NAMALWA (cell line): ENCODE measurements at regions not wholly inside any gene's neighbourhood (a gene's known extent, or its start where the extent isn't known, plus 50 kb on each side); places are given as distances from the start of the nearest gene placed in this dataset.
"Not testable (repeated sequence)": the region's sequence is repeated elsewhere in the genome, so short reads cannot be mapped to it uniquely, and the experiment has no call there.

Experiments used
- DNase-seq: peaks from one replicate; pipeline ENCODE4 v3.0.0-alpha.2; 2015; ENCODE audit warnings: low spot score

GRCh38 chr4:175033162-175033561, 115.0 kb downstream of the ADAM29 start:
- no peak for DNase-seq

- DNase-seq: no peak
Observed at GRCh38 chr4:175034007-175034406, 115.8 kb downstream of the ADAM29 start.

GRCh38 chr4:175034986-175035705, 117.0 kb downstream of the ADAM29 start:
- no peak for DNase-seq

GRCh38 chr4:175035905-175036304, 117.7 kb downstream of the ADAM29 start:
- DNase-seq: no peak

GRCh38 chr4:175048111-175048784, 130.1 kb downstream of the ADAM29 start:
- DNase-seq: no peak

GRCh38 chr4:175048906-175049305, 130.7 kb downstream of the ADAM29 start:
- no peak for DNase-seq

GRCh38 chr4:175051974-175052373, 133.8 kb downstream of the ADAM29 start:
- no peak for DNase-seq

GRCh38 chr4:175054980-175055379, 136.8 kb downstream of the ADAM29 start:
- DNase-seq: no peak

- DNase-seq: no peak
Observed at GRCh38 chr4:175062183-175062592, 144.0 kb downstream of the ADAM29 start.

- DNase-seq: no peak
Observed at GRCh38 chr4:175065228-175065627, 147.1 kb downstream of the ADAM29 start.

GRCh38 chr4:175066923-175067627, 148.9 kb downstream of the ADAM29 start:
- peak; percentile 26 for DNase-seq

- DNase-seq: no peak
Observed at GRCh38 chr4:175068266-175068665, 150.1 kb downstream of the ADAM29 start.

GRCh38 chr4:175070444-175070843, 152.3 kb downstream of the ADAM29 start:
- DNase-seq: no peak

- DNase-seq: no peak
Observed at GRCh38 chr4:175071123-175071522, 153.0 kb downstream of the ADAM29 start.

- DNase-seq: no peak
Observed at GRCh38 chr4:175087145-175087544, 169.0 kb downstream of the ADAM29 start.

- peak; percentile 5 for DNase-seq
Observed at GRCh38 chr4:175090116-175090515, 172.0 kb downstream of the ADAM29 start.

GRCh38 chr4:175091649-175092048, 173.5 kb downstream of the ADAM29 start:
- DNase-seq: no peak

- no peak for DNase-seq
Observed at GRCh38 chr4:175092114-175092513, 174.0 kb downstream of the ADAM29 start.

- not testable (repeated sequence) for DNase-seq
Observed at GRCh38 chr4:175093055-175093454, 174.9 kb downstream of the ADAM29 start.

- DNase-seq: no peak
Observed at GRCh38 chr4:175103403-175103802, 185.2 kb downstream of the ADAM29 start.

GRCh38 chr4:175106301-175106700, 188.1 kb downstream of the ADAM29 start:
- DNase-seq: no peak

GRCh38 chr4:175109933-175110332, 191.8 kb downstream of the ADAM29 start:
- peak; percentile 8 for DNase-seq
